Effector memory CD4-positive, alpha-beta T cell (primary cell): ENCODE measurements at regions not wholly inside any gene's neighbourhood (a gene's known extent, or its start where the extent isn't known, plus 50 kb on each side); places are given as distances from the start of the nearest gene placed in this dataset.
A peak's percentile ranks its signal among the peaks of the same experiment; 100 is the strongest.

Source experiments
- DNase-seq, 3 donors: peaks; one replicate each; pipeline ENCODE4 v3.0.0-alpha.2; 2020
- H3K27ac ChIP-seq: 2 replicates; pipeline ENCODE4 v1.7.0; 2013; ENCODE audit warnings: mild to moderate bottlenecking, low read length, moderate library complexity; ENCODE audit not compliant: insufficient read depth, poor library complexity, severe bottlenecking
- H3K27me3 ChIP-seq: replicated peaks from 2 replicates; pipeline ENCODE4 v1.7.0; 2013; ENCODE audit warnings: mild to moderate bottlenecking, low read length; ENCODE audit not compliant: insufficient read depth, control insufficient read depth, poor library complexity, severe bottlenecking
- H3K36me3 ChIP-seq: 2 replicates; pipeline ENCODE4 v1.7.0; 2013; ENCODE audit warnings: mild to moderate bottlenecking, low read length, moderate library complexity; ENCODE audit not compliant: control insufficient read depth, insufficient read depth
- H3K4me1 ChIP-seq: 2 replicates; pipeline ENCODE4 v1.7.0; 2013; ENCODE audit warnings: low read length, mild to moderate bottlenecking; ENCODE audit not compliant: control insufficient read depth, insufficient read depth, poor library complexity, severe bottlenecking
- H3K4me3 ChIP-seq: 2 replicates; pipeline ENCODE4 v1.7.0; 2013; ENCODE audit warnings: low read length, low read depth, mild to moderate bottlenecking; ENCODE audit not compliant: insufficient read depth, poor library complexity, severe bottlenecking
- H3K9me3 ChIP-seq: 2 replicates; pipeline ENCODE4 v1.7.0; 2013; ENCODE audit warnings: mild to moderate bottlenecking, low read length, moderate library complexity; ENCODE audit not compliant: control insufficient read depth

DNA sequence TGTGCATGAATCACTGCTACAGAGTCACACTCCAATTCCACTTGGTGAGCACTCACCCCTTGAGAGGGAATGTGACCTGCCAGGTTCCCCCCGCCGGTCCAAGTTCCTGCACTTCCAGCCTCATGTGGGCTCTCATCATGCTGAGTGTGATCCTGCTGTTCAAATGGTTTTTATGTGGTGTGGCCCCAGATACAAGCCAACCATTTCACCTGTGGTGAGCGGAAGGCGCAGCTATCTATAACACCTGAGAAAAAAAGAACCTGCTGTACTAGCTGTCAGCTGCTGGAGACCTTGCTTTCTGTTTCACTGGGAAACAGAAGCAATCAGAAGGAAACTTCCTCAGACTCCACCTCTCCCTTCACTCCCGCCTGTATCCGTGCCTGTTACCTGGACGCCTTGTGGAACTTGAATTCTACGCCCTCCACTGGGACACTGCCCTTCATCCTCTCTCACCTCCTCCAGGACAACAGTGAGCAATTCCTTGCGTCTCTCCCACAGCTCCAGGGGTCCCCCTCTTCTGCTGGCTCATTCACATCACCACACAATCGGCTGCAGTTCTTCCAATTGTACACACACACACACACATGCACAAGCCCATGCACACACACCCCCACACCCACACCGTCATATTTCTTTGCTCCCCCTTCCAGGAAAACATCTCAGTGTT lies 64.4 kb upstream of the RPL11 start:
- no peaks in the 10 kb centered on the region for H3K27me3 ChIP-seq
- no peaks in the 10 kb centered on the region for H3K36me3 ChIP-seq
- peak overlapping the region; percentile 53 for H3K4me3 ChIP-seq
- H3K27ac ChIP-seq: peak overlapping the region; percentile 51
- peaks cover 14% of the 10 kb centered on the region for H3K4me1 ChIP-seq
- DNase-seq: no peak
- H3K9me3 ChIP-seq: no peaks in the 10 kb centered on the region

DNA sequence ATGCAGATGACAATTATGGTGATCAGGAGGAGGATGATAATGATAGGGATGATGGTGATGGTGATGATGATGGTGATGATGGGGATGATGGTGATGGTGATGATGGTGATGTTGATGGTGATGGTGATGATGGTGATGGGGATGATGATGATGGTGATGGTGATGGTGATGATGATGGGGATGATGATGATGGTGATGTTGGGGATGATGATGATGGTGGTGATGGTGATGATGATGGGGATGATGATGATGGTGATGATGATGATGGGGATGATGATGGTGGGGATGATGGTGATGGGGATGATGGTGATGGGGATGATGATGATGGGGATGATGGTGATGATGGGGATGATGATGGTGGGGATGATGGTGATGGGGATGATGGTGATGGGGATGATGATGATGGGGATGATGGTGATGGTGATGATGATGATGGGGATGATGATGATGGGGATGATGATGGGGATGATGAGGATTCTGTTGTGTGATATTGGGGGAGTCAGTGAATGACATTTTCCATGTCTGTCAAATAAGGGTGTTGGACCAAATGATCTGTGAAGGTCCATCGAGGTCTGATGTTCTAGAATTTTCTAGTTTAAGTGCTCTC lies 65.6 kb upstream of the RPL11 start:
- Histone ChIP-seq H3K27me3 (no peaks in the 10 kb centered on the region), H3K27ac (no peak overlapping the region), H3K4me3 (no peak overlapping the region), H3K9me3 (no peaks in the 10 kb centered on the region), H3K36me3 (no peaks in the 10 kb centered on the region), H3K4me1 (peaks cover 21% of the 10 kb centered on the region)
- DNase-seq: no peak

DNA sequence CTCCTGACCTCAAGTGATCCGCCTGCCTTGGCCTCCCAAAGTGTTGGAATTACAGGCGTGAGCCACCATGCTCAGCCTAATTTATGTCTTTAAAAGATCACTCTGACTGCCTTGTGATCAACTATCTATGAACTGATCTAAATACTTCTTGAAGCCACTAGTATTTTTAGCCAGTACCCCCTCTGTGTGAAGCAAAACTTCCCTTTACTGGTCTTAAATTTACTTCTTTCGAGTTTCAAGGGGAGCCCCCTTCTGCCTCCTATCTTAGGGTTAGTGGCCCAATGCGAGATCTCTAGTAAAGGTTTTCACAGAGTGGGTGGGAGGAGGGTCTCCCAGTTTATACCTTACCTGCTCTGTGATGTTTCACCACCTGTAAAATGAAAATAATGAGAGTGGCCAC lies 66.1 kb upstream of the RPL11 start:
- DNase-seq: no peak
- H3K4me3 ChIP-seq: no peak overlapping the region
- no peak overlapping the region for H3K27ac ChIP-seq
- H3K27me3 ChIP-seq: no peaks in the 10 kb centered on the region
- H3K36me3 ChIP-seq: no peaks in the 10 kb centered on the region
- H3K4me1 ChIP-seq: peaks cover 27% of the 10 kb centered on the region
- no peaks in the 10 kb centered on the region for H3K9me3 ChIP-seq

DNA sequence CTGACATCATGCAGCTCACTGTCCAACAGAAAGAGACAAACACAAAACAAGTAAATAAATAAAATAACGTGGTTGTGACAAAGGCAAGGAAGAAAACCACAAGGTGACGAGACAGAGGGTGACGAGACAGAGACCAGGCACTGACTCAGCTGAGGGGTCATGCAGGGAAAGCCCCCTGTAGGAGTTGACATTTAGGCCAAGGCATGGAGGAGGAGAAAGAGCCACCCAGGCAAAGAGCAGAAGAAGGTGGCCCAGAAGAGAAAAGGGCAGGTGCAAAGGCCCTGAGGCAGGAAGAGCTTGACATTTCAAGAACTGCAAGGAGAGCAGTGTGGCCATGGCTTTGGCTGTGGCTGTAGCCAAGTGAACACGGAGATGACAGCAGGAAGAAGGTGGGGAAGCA lies 65.1 kb upstream of the ID3 start:
- Histone ChIP-seq H3K4me1 (peaks cover 34% of the 10 kb centered on the region), H3K4me3 (no peak overlapping the region), H3K27me3 (no peaks in the 10 kb centered on the region), H3K9me3 (no peaks in the 10 kb centered on the region), H3K27ac (no peak overlapping the region), H3K36me3 (no peaks in the 10 kb centered on the region)
- no peak for DNase-seq

DNA sequence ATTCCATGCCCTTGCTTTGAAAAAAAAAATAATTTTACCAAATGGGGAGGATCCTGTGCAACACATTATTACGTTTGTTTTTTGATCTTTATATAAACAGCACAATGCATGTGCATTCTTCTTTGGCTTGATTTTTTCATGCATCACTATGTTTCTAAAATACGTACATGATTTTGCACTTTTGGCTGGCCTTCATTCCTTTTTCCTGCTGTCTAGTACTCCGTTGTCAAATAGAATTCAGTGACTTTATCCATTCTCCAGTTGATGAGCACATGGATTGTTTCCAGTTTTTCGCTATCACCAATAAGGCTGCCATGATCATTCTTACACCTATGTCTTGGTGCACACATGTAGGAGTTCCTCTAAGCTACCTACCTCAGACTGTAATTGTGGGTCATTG lies 63.0 kb upstream of the ID3 start:
- H3K4me3 ChIP-seq: no peak overlapping the region

DNA sequence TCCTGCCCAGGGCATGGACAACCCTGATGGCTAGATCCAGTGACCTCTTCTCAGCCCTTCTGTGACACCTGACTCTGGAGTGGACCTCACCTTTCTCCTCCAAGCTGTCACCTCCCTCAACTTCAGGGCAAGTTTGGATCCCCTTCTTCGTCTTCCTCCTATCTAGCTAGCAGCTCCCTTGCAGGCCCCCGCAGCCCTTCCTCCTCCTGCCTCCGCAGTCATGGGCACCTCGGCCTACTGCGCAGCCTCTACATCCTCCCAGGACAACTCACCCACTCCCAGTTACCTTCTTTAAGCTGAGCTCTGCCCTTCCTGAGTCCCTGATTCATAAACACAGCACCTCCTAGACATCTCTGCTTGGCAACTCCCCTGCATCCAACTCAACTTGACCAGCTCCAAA lies 61.3 kb upstream of the ID3 start:
- H3K36me3 ChIP-seq: no peaks in the 10 kb centered on the region
- no peaks in the 10 kb centered on the region for H3K9me3 ChIP-seq
- H3K4me1 ChIP-seq: peaks cover 51% of the 10 kb centered on the region
- no peak overlapping the region for H3K4me3 ChIP-seq
- no peak for DNase-seq
- peak overlapping the region; percentile 82 for H3K27ac ChIP-seq
- no peaks in the 10 kb centered on the region for H3K27me3 ChIP-seq

More for the DNA sequence above, 63.0 kb upstream of the ID3 start:
- Histone ChIP-seq H3K9me3 (no peaks in the 10 kb centered on the region), H3K4me1 (peaks cover 46% of the 10 kb centered on the region), H3K27ac (no peak overlapping the region), H3K36me3 (no peaks in the 10 kb centered on the region), H3K27me3 (no peaks in the 10 kb centered on the region)
- no peak for DNase-seq

DNA sequence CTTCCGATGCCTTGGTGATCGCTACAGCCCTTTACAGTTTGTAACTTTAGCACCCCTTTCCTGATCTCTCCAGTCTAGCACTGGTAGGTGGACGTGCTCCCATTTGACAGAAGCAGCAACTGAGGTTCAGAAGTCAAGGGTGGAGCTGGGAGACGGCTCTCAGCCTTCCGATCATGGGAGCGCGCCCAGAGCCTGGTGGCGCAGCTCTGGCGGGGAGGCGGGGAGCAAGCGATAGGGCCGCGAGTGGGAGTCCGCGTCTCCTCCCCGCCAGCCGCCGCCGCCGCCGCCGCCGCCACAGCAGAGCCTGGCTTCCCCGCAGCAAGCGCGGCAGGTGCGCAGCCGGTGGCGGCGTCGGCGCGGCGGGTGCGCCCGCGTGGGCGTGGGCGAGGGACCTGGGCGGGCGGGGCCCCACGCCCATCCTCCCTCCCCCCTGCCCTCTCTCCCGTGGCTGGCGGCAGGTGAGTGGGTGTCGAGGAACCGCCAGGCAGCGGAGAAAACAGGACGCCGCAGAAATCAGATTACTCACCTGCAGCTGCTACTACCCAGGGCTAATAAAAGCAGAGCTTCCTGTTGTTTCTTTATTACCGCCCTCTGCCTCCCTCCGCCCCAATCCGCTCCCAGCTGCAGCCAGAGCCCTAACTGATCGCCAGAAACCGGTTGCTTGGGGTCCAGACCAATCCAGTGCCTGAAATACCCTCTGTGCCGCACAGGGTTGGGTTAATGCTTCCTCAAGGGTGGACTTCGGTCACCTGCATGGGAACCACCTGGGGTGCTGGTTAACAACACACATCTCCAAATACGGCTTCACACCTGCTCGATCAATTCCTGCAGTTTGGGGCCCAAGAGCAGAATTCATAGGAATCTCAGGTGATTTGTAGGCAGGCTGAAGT lies 60.2 kb upstream of the ID3 start:
- peak overlapping the region; percentile 86 for H3K27ac ChIP-seq
- DNase-seq: peak; percentile 79 to 86 (median 82)
- no peaks in the 10 kb centered on the region for H3K9me3 ChIP-seq
- H3K36me3 ChIP-seq: no peaks in the 10 kb centered on the region
- no peaks in the 10 kb centered on the region for H3K27me3 ChIP-seq
- peaks cover 61% of the 10 kb centered on the region for H3K4me1 ChIP-seq
- peak overlapping the region; percentile 33 for H3K4me3 ChIP-seq

DNA sequence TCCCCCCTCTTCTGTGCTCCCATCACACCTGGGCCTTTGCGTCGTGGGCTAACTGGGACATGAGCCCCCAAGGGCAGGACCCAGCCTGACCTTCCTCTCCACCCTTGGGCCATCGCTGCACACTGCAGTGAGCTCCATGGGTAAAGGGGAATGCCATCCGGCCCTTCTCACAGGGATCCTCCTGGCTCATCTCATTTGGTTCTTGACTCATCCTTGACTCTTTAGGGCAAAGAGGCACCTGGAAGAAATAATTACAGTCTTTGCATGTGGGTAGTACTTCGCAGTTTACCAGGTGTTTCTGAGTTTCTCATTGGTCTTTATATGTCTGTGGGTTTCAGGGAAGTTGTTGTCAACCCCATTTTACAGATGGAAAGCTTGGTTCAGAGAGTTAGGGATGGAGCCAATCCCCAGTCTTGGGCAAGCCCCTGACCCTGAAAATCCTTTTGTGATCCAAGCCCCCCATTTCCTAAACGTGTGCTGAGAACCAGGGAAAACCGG lies 59.3 kb upstream of the ID3 start:
- Histone ChIP-seq H3K4me1 (peaks cover 70% of the 10 kb centered on the region), H3K27ac (peak overlapping the region; percentile 86), H3K36me3 (no peaks in the 10 kb centered on the region), H3K4me3 (peak overlapping the region; percentile 33), H3K9me3 (no peaks in the 10 kb centered on the region), H3K27me3 (no peaks in the 10 kb centered on the region)
- no peak for DNase-seq

DNA sequence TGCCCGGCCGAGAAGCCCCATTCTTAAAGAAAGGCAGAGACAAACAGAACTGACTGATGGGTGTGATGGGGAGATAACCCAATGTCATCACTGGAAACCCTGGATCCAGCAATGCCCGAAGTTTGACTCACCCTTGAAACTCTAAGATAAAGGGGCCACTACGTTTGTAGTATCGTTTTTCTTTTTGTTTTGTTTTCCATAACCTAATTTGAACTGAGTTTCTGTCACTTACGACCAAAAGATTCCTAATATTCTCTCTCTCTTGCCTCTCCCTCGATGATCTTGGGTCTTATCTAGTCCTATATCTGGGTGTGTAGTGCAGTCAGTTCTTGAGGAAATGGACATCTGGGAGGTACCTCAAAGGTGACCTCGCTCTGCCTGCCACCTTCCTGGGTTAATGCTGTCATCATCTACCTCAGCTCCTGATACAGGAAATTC lies 57.8 kb upstream of the ID3 start:
- Histone ChIP-seq H3K27me3 (no peaks in the 10 kb centered on the region), H3K36me3 (no peaks in the 10 kb centered on the region), H3K4me3 (no peak overlapping the region), H3K4me1 (peaks cover 85% of the 10 kb centered on the region), H3K9me3 (no peaks in the 10 kb centered on the region), H3K27ac (no peak overlapping the region)
- DNase-seq: no peak
